ENCODE measurements at regions not wholly inside any gene's neighbourhood (a gene's known extent, or its start where the extent isn't known, plus 50 kb on each side); places are given as distances from the start of the nearest gene placed in this dataset.
A peak's percentile ranks its signal among the peaks of the same experiment; 100 is the strongest.

GRCh38 chr2:43087413-43087812, 139.0 kb downstream of the ZFP36L2 start:
- Histone ChIP-seq H3K4me3 (no peak overlapping the region), H3K36me3 (no peaks in the 10 kb centered on the region), H3K9me3 (replicated peaks) (peaks cover 5% of the 10 kb centered on the region; the same call in 1 of the 2 replicates), H3K27me3 (replicated peaks) (no peaks in the 10 kb centered on the region), H3K4me1 (replicated peaks) (peaks cover 73% of the 10 kb centered on the region), H3K27ac (peak overlapping the region; percentile 93)
- DNase-seq (ENCODE audit: low read depth in 1 of 2, low spot score in 2 of 2) = no peak

DNA sequence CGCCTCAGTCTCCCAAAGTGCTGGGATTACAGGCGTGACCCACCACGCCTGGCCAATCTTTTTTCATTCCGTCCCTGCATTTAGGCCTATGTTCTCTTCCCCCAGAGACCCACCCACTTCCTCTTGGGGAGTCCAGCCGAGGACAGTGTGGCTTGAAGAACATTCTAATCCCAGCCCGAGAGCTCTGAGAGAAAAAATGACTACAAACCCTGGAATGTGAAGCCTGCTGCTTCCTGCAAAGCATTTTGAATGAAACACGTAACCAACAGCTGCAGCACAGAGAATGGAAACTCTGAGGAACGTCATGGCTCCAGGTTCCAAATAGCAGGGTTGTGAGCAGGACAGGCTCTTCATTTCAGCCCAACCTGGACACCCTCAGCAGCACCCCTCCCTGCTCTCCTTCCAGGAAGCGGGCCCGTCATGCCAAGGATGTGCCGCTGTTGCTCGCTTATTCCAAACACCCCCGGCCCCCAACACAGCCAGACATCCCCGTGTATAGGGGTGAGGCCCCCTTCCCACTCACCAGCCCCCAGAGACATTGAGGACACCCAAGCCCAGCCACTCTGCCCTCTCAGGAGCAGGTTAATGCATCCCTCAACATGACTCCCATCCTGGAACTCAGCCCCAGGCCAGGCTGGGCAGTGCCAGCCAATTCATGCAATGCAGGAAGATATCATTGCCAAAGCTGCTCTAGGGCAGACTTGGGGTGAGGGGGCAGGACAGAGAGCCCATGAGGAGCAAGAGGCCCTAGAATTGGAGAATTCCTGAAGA, 139.8 kb downstream of the ZFP36L2 start:
- Histone ChIP-seq H3K27ac (peak overlapping the region; percentile 93), H3K4me1 (replicated peaks) (peaks cover 81% of the 10 kb centered on the region), H3K27me3 (replicated peaks) (no peaks in the 10 kb centered on the region), H3K9me3 (replicated peaks) (peaks cover 5% of the 10 kb centered on the region; the same call in 1 of the 2 replicates), H3K4me3 (no peak overlapping the region), H3K36me3 (no peaks in the 10 kb centered on the region)
- DNase-seq (ENCODE audit: low read depth in 1 of 2, low spot score in 2 of 2) = peak; percentile 95 to 96

DNA sequence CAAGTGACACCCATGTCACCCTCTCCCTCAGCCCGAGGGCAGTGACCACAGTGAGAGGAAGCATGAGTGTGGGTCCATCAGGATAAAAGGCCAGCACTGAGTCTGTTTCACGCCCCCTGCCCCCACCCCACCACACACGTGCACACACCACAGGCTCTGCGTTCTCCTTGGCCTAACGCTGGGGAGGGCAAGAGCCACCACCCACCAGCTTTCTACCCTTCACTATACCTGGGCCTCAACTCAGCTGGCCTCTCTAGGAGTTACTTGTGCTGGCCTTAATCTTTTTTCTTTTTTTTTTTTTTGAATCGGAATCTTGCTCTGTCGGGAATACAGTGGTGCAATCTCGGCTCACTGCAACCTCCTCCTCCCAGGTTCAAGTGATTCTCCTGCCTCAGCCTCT, 140.5 kb downstream of the ZFP36L2 start:
- no peaks in the 10 kb centered on the region for H3K36me3 ChIP-seq
- no peaks in the 10 kb centered on the region for H3K27me3 ChIP-seq (replicated peaks)
- no peak overlapping the region for H3K4me3 ChIP-seq
- peaks cover 5% of the 10 kb centered on the region; the same call in 1 of the 2 replicates for H3K9me3 ChIP-seq (replicated peaks)
- H3K27ac ChIP-seq = peak overlapping the region; percentile 93
- DNase-seq (ENCODE audit: low read depth in 1 of 2, low spot score in 2 of 2) = no peak
- H3K4me1 ChIP-seq (replicated peaks) = peaks cover 83% of the 10 kb centered on the region

DNA sequence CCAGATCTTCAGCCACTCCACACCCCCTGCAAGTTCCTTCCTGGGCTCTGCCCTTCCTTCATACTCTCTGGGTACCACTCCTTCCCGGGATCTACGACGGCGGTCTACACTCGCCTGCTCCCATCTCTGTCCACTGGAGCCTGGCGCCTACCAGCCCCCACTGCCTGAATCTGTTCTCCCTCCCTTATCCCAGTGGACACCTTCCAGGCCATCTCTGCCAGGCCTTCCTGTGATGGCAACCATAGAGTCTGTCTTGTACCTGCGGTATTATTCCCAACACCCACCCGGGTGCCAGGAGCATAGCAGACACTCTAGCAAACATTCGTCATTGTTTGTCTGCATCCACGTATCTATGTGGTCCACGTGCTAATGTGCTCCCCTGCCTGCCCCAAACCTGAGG, 140.9 kb downstream of the ZFP36L2 start:
- H3K4me1 ChIP-seq (replicated peaks) = peaks cover 83% of the 10 kb centered on the region
- no peak for DNase-seq (ENCODE audit: low read depth in 1 of 2, low spot score in 2 of 2)
- peaks cover 2% of the 10 kb centered on the region; the same call in 1 of the 2 replicates for H3K9me3 ChIP-seq (replicated peaks)
- peak overlapping the region; percentile 93 for H3K27ac ChIP-seq
- H3K36me3 ChIP-seq = no peaks in the 10 kb centered on the region
- H3K27me3 ChIP-seq (replicated peaks) = no peaks in the 10 kb centered on the region
- no peak overlapping the region for H3K4me3 ChIP-seq

GRCh38 chr2:43084699-43085091, 141.7 kb downstream of the ZFP36L2 start:
- Histone ChIP-seq H3K9me3 (replicated peaks) (no peaks in the 10 kb centered on the region), H3K27me3 (replicated peaks) (no peaks in the 10 kb centered on the region), H3K36me3 (no peaks in the 10 kb centered on the region), H3K4me3 (no peak overlapping the region), H3K4me1 (replicated peaks) (peaks cover 81% of the 10 kb centered on the region), H3K27ac (peak overlapping the region; percentile 93)
- no peak for DNase-seq (ENCODE audit: low read depth in 1 of 2, low spot score in 2 of 2)

- Histone ChIP-seq H3K9me3 (replicated peaks) (no peaks in the 10 kb centered on the region), H3K4me3 (no peak overlapping the region), H3K36me3 (no peaks in the 10 kb centered on the region), H3K4me1 (replicated peaks) (peaks cover 74% of the 10 kb centered on the region), H3K27ac (peak overlapping the region; percentile 93), H3K27me3 (replicated peaks) (no peaks in the 10 kb centered on the region)
- DNase-seq (ENCODE audit: low read depth in 1 of 2, low spot score in 2 of 2) = peak; percentile 78 to 86
Measured at GRCh38 chr2:43083710-43084698, 142.4 kb downstream of the ZFP36L2 start.

- no peak for DNase-seq (ENCODE audit: low read depth in 1 of 2, low spot score in 2 of 2)
- Histone ChIP-seq H3K9me3 (replicated peaks) (no peaks in the 10 kb centered on the region), H3K27ac (peak overlapping the region; percentile 93), H3K4me1 (replicated peaks) (peaks cover 67% of the 10 kb centered on the region), H3K36me3 (no peaks in the 10 kb centered on the region), H3K4me3 (no peak overlapping the region), H3K27me3 (replicated peaks) (no peaks in the 10 kb centered on the region)
Measured at GRCh38 chr2:43082903-43083677, 143.3 kb downstream of the ZFP36L2 start.

GRCh38 chr2:43082111-43082894, 144.1 kb downstream of the ZFP36L2 start:
- H3K9me3 ChIP-seq (replicated peaks) = no peaks in the 10 kb centered on the region
- no peak overlapping the region for H3K4me3 ChIP-seq
- H3K36me3 ChIP-seq = no peaks in the 10 kb centered on the region
- peak overlapping the region; percentile 24 for H3K27ac ChIP-seq
- H3K27me3 ChIP-seq (replicated peaks) = no peaks in the 10 kb centered on the region
- peak; percentile 60 to 62 for DNase-seq (ENCODE audit: low read depth in 1 of 2, low spot score in 2 of 2)
- peaks cover 67% of the 10 kb centered on the region for H3K4me1 ChIP-seq (replicated peaks)

DNA sequence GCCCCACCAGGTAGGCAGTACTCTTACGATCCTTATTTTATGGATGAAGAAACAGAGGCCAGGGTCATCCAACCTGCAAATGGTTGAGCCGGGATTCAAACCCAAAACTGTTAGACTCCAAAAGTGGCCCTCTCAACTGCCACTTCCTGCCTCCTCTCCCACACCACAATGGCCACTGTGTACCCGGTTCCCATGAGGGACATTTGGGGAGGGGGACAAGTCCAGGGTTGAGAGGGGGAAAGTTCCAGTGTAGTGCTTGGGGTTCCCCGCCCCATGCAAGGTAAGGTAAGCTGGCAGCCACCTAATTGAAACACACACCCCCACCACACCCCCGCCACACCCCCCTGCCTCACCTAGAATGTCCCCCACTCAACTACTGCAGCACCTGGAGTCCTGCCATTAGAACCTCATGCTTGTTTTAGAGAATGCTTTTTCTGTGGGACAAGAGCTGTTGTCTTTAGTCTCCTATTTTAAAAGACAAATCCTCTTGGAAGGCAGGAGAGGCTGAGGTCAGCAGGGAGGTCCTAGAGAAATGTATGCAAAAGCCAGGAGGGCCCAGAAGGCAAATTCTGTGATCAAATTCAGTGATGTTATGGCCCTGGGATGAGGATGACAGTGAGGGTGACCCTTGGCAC, 145.2 kb downstream of the ZFP36L2 start:
- Histone ChIP-seq H3K4me1 (replicated peaks) (peaks cover 68% of the 10 kb centered on the region), H3K27me3 (replicated peaks) (no peaks in the 10 kb centered on the region), H3K4me3 (no peak overlapping the region), H3K27ac (no peak overlapping the region), H3K36me3 (no peaks in the 10 kb centered on the region), H3K9me3 (replicated peaks) (no peaks in the 10 kb centered on the region)
- no peak for DNase-seq (ENCODE audit: low read depth in 1 of 2, low spot score in 2 of 2)

DNA sequence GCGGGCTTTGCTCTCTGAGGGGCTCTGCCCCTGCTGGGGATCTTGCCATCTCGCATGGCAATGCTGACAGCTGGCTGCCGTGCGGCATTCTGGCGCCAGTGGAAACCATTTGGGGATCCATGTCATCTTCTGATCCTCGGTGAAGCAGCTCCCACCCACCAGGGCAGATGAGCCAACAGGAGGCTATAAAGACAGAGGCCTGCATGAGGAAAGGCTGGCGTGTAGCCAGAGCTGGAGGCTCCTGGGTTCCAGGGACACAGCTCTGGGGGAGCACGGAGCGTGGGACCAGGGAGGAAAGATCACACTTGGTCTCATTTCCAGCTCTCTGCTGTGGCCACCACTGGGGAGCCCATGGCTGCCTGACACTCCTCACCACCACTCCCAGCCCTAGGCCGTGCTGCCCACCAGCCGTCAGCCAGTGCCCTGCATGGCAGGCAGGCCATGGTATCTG, 145.8 kb downstream of the ZFP36L2 start:
- Histone ChIP-seq H3K4me3 (no peak overlapping the region), H3K27ac (no peak overlapping the region), H3K9me3 (replicated peaks) (no peaks in the 10 kb centered on the region), H3K36me3 (no peaks in the 10 kb centered on the region), H3K27me3 (replicated peaks) (no peaks in the 10 kb centered on the region), H3K4me1 (replicated peaks) (peaks cover 68% of the 10 kb centered on the region)
- DNase-seq (ENCODE audit: low read depth in 1 of 2, low spot score in 2 of 2) = no peak

DNA sequence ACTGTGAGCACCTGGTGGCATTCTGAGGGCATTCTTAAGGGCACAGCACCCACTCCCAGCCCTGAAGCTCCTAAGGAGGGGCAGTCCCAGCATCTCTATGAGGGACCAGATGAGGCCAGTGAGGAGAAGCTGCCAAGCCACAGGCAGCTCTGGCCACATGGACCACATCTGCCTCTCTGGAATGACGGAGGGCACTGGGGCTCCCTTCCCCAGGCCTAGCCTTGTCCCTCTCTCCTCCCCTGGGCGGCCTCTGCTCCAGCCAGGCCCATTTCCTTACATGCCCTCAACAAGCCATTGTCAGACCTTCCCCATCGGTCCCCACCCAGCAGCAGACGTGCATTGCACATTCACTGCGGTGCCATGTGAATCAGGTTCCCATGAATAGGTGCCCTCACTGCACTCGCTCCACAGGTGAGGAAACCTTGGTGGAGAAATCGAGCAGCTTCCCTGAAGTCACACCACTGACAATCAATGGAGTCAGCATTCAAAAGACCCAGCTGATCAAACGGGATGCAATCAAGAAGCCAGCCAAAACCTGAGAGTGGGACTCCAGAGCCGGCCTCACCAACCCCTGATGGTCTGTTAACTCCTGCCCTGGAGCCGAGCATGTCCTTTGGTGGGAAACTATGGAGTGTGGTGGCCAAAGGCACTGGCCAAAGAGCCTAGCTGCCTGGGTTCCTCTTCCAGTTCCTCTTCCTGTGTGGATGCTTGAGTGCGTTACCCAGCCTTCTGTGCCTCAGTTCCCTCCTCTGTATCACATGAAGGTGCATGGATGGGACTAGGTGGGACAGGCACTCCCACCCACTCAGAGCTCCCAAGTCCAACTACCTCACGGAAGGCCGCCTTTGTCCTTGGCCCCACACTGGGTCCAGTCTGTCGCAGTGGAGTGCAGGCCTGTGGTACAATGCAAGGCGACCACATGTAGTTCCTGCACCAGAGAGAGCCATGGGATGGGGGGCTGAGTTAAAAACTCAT, 147.3 kb downstream of the ZFP36L2 start:
- DNase-seq (ENCODE audit: low read depth in 1 of 2, low spot score in 2 of 2) = no peak
- Histone ChIP-seq H3K9me3 (replicated peaks) (no peaks in the 10 kb centered on the region), H3K27me3 (replicated peaks) (no peaks in the 10 kb centered on the region), H3K4me3 (no peak overlapping the region), H3K36me3 (no peaks in the 10 kb centered on the region), H3K27ac (no peak overlapping the region), H3K4me1 (replicated peaks) (peaks cover 68% of the 10 kb centered on the region)
